SK-N-SH (cell line): ENCODE measurements at regions not wholly inside any gene's neighbourhood (a gene's known extent, or its start where the extent isn't known, plus 50 kb on each side); places are given as distances from the start of the nearest gene placed in this dataset.

Experiments used
- CHD2 ChIP-seq: fragments of 150-350 bp; IDR thresholded peaks from 2 replicates; pipeline ENCODE4 v1.6.1; 2018; ENCODE audit warnings: low read length; ENCODE audit not compliant: partially characterized antibody
- CTCF ChIP-seq: fragments of 200-600 bp; sonication (generic); IDR thresholded peaks from 2 replicates; pipeline ENCODE4 v1.6.1; 2017; ENCODE audit warnings: antibody characterized with exemption, mild to moderate bottlenecking, moderate library complexity
- ELF1 ChIP-seq: IDR thresholded peaks from 2 replicates; pipeline ENCODE4 v1.4.0; 2012
- JUND ChIP-seq: IDR thresholded peaks from 2 replicates; pipeline ENCODE4 v1.4.0; 2012
- MXI1 ChIP-seq: IDR thresholded peaks from 2 replicates; pipeline ENCODE4 v1.6.1; 2012; ENCODE audit warnings: mild to moderate bottlenecking, low read depth, low read length, improper control_type of control experiment
- POLR2AphosphoS5 ChIP-seq: IDR thresholded peaks from 2 replicates; pipeline ENCODE4 v1.6.1; 2012; ENCODE audit warnings: low read depth, low read length
- RAD21 ChIP-seq: IDR thresholded peaks from 2 replicates; pipeline ENCODE4 v1.6.1; 2012; ENCODE audit warnings: mild to moderate bottlenecking, low read length
- REST ChIP-seq: IDR thresholded peaks from 2 replicates; pipeline ENCODE4 v1.6.1; 2012; ENCODE audit warnings: mild to moderate bottlenecking, low read depth, low read length, moderate library complexity
- RXRA ChIP-seq: IDR thresholded peaks from 2 replicates; pipeline ENCODE4 v1.4.0; 2012; ENCODE audit warnings: low read depth, mild to moderate bottlenecking, borderline replicate concordance
- SIN3A ChIP-seq: IDR thresholded peaks from 2 replicates; pipeline ENCODE4 v1.6.1; 2012; ENCODE audit warnings: low read depth, mild to moderate bottlenecking, low read length, moderate library complexity, borderline replicate concordance
- TCF12 ChIP-seq: IDR thresholded peaks from 2 replicates; pipeline ENCODE4 v1.4.0; 2012
- USF1 ChIP-seq: IDR thresholded peaks from 2 replicates; pipeline ENCODE4 v1.4.0; 2012; ENCODE audit warnings: low read depth, borderline replicate concordance
- YY1 ChIP-seq: IDR thresholded peaks from 2 replicates; pipeline ENCODE4 v1.4.0; 2012; ENCODE audit warnings: low read depth, mild to moderate bottlenecking

GRCh38 chr4:7121866-7122653 is 54.2 kb upstream of the GRPEL1 start:
- TF ChIP-seq YY1 (no peak), CTCF (no peak), USF1 (no peak), POLR2AphosphoS5 (no peak), CHD2 (no peak), JUND (no peak), ELF1 (no peak), TCF12 (no peak), MXI1 (no peak), SIN3A (no peak), RXRA (no peak), RAD21 (no peak), REST (no peak)
